ENCODE measurements at regions not wholly inside any gene's neighbourhood (a gene's known extent, or its start where the extent isn't known, plus 50 kb on each side); places are given as distances from the start of the nearest gene placed in this dataset.

GRCh38 chr17:13403982-13404946 is 197.5 kb downstream of the HS3ST3A1 start:
- DNase-seq = no peak

DNA sequence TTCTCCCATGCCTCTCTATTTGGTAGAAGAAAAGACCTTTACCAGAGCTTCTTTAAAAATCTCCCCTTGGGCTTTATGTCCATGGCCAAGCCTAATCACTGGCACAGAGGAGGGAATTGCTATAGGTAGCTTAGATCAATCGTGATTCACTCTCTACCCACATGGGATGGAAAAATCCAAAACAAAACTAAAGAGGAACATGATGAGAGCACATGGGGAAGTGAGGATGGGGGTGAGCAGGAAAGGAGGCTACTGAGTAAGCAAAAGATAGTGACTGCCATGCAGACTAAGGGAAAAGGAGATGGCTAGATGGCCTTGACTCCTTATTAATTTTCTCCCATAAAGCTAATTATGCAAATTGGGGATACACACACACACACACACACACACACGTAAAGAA is 201.2 kb downstream of the HS3ST3A1 start:
- no peak for DNase-seq

DNA sequence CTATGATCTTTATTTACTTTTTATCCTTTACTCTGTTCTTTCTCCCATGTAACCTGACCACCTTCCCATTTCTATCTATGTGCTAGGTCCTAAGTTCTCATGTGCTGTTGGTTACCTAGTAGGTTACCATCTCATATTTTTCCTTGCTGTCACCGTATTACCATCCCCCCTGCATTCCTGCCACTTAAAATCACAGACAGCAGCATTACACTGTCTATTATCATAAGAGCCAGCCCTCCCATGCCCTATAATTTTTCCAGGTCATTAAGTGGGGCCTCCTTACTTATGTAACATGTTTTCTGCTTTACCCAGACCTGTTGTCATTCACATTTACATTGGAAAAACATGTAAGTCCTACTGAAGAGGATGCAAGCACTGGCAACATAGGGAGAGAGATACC is 202.9 kb downstream of the HS3ST3A1 start:
- no peak for DNase-seq

DNA sequence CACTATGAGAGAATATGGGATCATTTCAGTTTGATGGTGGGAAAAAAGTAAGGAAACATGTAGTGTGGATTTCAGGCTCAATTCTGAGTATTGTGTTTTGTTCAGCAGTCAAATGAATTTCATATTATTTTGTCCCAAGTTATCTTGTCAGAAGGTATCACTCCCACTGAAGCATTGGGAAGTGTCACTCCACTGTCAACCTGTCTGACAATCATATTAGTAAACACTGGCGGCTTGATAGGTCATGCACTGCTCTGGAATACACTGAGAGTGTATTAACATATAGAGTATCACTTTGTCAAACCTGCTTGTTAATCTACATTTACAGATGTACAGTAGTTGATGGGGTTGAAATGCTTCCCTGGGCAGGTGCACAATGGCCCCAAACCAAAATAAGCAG is 203.6 kb downstream of the HS3ST3A1 start:
- no peak for DNase-seq

DNA sequence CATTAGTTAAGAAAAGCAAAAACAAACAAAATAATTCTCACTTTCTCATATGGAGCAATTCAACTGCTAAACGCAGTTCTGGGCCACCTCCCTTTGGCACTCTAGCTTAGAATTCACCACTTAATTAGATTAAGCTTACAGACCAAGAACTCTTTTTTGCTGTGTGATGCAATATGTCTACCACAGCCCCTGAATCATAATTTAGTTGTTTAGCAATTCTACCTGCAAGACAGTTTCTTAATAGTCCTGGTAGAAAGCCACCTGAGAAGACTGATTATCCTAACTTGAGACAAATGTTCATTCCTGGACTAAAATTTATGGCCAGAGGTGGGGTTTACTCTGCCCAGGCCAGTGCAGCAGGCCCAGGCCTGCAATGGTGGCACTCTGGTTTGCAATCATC is 205.9 kb downstream of the HS3ST3A1 start:
- DNase-seq = no peak

- no peak for DNase-seq
Observed at GRCh38 chr17:13395346-13395745, 206.4 kb downstream of the HS3ST3A1 start.

- no peak for DNase-seq
Observed at GRCh38 chr17:13393841-13394710, 207.7 kb downstream of the HS3ST3A1 start.

DNA sequence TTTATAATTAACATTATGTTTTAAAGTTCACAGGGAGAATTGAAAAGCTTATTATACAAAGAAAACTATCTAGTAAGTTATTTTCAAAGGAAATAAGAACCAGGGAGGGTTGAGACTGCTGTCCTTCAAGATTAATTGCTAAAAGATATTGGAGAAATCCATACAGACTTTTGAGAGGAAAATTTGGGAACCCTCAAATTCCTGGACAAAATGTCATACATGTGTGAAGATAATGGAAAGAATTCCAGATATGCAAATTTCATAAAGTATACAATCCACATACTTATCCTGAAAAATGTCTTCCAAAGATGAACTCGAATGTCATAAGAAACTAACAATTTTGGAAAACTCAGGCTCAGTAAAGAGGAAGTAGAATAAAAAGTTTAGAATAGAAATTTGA is 213.8 kb downstream of the HS3ST3A1 start:
- no peak for DNase-seq

DNA sequence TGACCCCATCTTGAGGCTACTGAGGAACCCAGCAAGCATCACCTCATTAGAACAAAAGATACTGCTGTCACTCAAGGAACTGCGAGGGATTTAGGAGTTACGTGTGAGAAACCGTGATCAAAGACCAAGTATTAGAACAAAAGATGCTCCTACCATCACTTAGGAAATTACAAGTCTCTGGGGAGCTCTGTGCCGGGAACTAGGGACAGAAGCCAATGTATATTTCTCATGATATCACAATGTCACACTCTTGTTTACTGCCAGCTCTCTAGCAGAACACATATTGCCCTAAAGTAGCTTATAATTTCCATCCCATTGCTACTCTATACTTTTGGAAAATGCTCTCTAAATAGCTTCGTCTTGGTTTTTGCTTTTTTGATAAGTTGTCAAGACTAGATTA is 214.5 kb downstream of the HS3ST3A1 start:
- no peak for DNase-seq

GRCh38 chr17:13385481-13385911 is 216.2 kb downstream of the HS3ST3A1 start:
- no peak for DNase-seq

DNA sequence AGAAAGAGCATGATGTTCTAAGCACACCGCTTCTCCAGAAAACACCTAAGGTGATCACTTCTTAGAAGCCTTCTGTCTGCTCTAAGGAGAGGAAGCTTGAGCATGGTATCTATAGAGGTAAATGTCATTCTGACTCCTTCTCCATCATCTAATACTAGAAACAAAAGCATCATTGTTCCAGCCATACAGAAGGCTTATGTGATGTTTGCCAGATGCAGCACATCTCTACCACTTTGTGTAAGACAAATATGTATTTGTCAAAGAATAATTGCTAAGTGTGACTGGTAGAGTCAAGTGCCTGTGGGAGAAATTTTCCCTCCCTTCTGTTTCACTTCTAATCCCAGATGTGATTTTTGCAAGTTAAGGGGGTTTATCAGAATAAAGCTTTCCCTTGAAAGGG is 217.1 kb downstream of the HS3ST3A1 start:
- no peak for DNase-seq

DNA sequence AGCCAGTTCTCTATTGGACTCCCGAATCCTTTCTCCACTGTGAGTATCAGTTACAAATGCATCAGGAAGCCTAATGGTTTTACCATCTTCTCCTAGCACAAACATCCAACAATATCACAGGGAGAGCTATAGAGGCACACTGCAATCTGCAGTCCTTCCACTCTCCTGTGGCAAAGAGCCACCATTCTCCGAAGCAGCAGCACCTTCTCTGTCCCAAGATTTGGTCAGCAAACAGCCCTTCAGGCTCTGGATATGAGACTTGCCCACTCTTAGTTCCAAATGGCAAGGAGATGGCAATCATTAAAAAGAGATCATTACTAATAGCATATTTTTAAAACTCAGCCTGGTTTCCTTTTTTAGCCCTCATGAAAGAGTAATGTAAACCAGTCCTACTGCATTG is 223.4 kb downstream of the HS3ST3A1 start:
- DNase-seq = peak; percentile 56

- DNase-seq = no peak
Observed at GRCh38 chr17:13374203-13375143, 227.3 kb downstream of the HS3ST3A1 start.

DNA sequence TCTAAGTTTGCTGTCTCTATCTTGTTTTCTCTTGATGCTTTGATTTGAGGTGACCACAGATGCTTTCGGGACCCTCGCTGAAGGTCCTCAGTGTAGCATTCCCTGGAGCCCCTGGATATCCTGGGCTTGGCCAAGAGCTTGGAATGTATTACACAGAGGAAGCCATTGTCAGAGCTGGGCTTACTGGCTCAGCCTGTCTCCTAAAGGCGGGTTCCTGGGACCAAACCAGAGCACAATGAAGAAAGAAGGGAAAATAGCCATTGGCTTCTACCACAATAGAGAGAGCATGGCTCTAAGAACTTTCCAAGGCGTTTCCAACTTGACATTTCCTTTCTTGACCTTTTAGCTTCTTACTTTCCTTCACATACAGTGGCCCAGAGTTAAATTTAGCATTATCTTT is 229.3 kb downstream of the HS3ST3A1 start:
- no peak for DNase-seq

GRCh38 chr17:13367154-13367553 is 234.6 kb downstream of the HS3ST3A1 start:
- DNase-seq = no peak

DNA sequence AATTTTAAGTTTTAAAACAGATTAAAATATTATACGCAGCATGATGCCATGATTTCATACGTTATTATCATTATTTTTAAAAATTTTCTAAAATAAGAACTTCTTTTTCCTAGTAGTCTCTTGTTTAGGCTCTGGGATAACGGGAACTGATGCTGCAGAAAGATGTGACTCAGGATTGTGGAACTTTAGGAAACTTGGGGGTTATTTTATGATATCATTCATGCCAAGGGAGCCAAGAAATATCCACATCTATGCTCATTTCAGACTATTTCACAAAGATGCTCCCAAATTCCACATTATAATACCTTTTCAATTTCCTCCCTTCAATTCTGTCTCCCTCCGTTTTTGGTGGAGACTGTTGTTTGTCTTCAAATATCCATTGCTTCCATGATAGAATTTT is 236.4 kb downstream of the HS3ST3A1 start:
- no peak for DNase-seq

DNA sequence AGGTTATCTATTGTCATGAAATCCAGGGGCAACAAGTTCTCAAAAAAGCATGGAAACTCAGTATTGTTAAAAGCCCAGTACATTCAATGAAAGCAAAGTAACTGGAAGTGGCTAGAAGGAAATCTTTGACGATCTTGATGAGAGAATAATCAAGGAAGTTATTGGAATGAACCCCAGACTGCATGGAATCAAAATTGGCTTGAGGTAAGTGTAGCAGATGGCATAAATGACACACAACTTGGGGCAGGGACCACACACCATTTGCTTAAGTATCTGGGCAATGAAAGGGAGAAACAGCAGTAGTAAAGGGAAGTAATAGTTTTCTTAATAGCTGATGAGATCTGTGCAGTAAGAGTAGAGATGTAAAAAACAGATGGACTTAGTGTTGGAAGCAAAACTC is 238.0 kb downstream of the HS3ST3A1 start:
- no peak for DNase-seq

- DNase-seq = no peak
Observed at GRCh38 chr17:13362341-13363122, 239.2 kb downstream of the HS3ST3A1 start.

DNA sequence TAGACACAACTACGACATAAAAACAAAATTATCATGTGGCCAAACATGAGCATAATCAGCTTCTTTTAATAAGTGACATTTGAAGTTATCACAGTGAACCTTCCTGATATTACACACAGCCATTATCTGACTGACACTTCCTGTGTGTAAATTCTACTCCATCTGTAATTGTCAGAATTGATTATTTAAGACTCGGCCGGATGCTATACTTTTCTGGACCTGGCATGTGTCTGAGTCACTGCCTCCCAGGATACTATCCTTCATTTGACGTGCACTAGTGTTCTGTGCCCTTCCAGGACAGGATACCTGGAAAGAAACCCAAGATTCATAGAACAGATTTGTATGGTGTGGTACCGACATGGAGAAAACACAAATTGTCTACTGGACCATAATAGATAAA is 242.0 kb downstream of the HS3ST3A1 start:
- DNase-seq = no peak

- DNase-seq = no peak
Observed at GRCh38 chr17:13355054-13355453, 246.7 kb downstream of the HS3ST3A1 start.

DNA sequence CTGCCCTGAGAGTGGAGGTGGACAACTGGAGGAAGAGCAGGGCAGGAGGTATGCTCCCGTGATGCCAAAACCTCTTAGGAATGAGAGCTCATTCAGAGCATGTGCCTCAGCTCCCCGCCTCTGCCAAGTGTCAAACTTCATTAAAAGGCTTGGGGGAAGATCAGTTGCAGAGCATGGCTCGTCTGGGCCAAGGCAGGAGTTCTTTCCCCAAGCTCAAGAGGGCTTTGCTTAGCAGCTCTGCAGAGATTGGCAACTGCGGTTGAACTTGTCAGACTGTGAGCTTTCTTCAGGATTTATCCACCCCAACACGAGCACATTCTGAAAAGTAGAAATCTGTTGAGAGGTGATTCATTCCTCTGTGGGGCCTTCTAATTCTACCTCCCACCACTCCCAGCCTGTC is 248.1 kb downstream of the HS3ST3A1 start:
- peak; percentile 47 for DNase-seq
